ENCODE measurements at regions not wholly inside any gene's neighbourhood (a gene's known extent, or its start where the extent isn't known, plus 50 kb on each side); places are given as distances from the start of the nearest gene placed in this dataset.

- Histone ChIP-seq H3K9me3 (peaks cover 0 to 3% (median 0%) of the 10 kb centered on the region in 4 donors), H3K36me3 (no peaks in the 10 kb centered on the region), H3K4me3 (no peak overlapping the region), H3K27ac (no peak overlapping the region), H3K4me1 (no peaks in the 10 kb centered on the region), H3K27me3 (no peaks in the 10 kb centered on the region)
- intact Hi-C loops (cut with DNase I; ENCODE audit: low total_unique reads): no loop called here
- 84 to 93% (median 89%) methylated on average over 6 of the region's 6 CpGs for WGBS, 5 donors
- TF ChIP-seq POLR2AphosphoS5 (IDR thresholded peaks at IDR 0.05) (no peak), CTCF (IDR thresholded peaks at IDR 0.05) (no peak), POLR2A (IDR thresholded peaks at IDR 0.05) (no peak), EP300 (IDR thresholded peaks at IDR 0.05) (no peak)
- no peak for DNase-seq
Measured at GRCh38 chr1:163604321-163604720, 282.6 kb downstream of the NUF2 start.

GRCh38 chr1:163604896-163605295, 283.1 kb downstream of the NUF2 start:
- Histone ChIP-seq H3K4me3 (no peak overlapping the region), H3K4me1 (no peaks in the 10 kb centered on the region), H3K9me3 (no peaks in the 10 kb centered on the region), H3K27ac (no peak overlapping the region), H3K36me3 (no peaks in the 10 kb centered on the region), H3K27me3 (no peaks in the 10 kb centered on the region)
- no peak for DNase-seq
- intact Hi-C loops (cut with DNase I; ENCODE audit: low total_unique reads): no loop called here
- TF ChIP-seq CTCF (IDR thresholded peaks at IDR 0.05) (no peak), POLR2A (IDR thresholded peaks at IDR 0.05) (no peak), POLR2AphosphoS5 (IDR thresholded peaks at IDR 0.05) (no peak), EP300 (IDR thresholded peaks at IDR 0.05) (no peak)
- WGBS, 5 donors: 72 to 86% (median 83%) methylated on average over 3 of the region's 3 CpGs

- Histone ChIP-seq H3K4me3 (no peak overlapping the region), H3K4me1 (no peaks in the 10 kb centered on the region), H3K27me3 (no peaks in the 10 kb centered on the region), H3K27ac (no peak overlapping the region), H3K36me3 (no peaks in the 10 kb centered on the region), H3K9me3 (no peaks in the 10 kb centered on the region)
- intact Hi-C loops (cut with DNase I; ENCODE audit: low total_unique reads): no loop called here
- DNase-seq: no peak
- WGBS, 5 donors: 88 to 95% (median 91%) methylated on average over 2 of the region's 2 CpGs
- no peak for TF ChIP-seq CTCF (IDR thresholded peaks at IDR 0.05)
- no peak for TF ChIP-seq POLR2A (IDR thresholded peaks at IDR 0.05)
- no peak for TF ChIP-seq EP300 (IDR thresholded peaks at IDR 0.05)
- no peak for TF ChIP-seq POLR2AphosphoS5 (IDR thresholded peaks at IDR 0.05)
Measured at GRCh38 chr1:163608979-163609378, 287.2 kb downstream of the NUF2 start.

GRCh38 chr1:163609858-163610257, 288.1 kb downstream of the NUF2 start:
- intact Hi-C loops (cut with DNase I; ENCODE audit: low total_unique reads): no loop called here
- no peak for DNase-seq
- H3K9me3 ChIP-seq: no peaks in the 10 kb centered on the region
- H3K4me1 ChIP-seq: no peaks in the 10 kb centered on the region
- TF ChIP-seq EP300 (IDR thresholded peaks at IDR 0.05) (no peak), CTCF (IDR thresholded peaks at IDR 0.05) (no peak), POLR2AphosphoS5 (IDR thresholded peaks at IDR 0.05) (no peak), POLR2A (IDR thresholded peaks at IDR 0.05) (no peak)
- WGBS, 5 donors: 58 to 66% (median 62%) methylated on average over 4 of the region's 4 CpGs
- H3K4me3 ChIP-seq: no peak overlapping the region
- H3K27me3 ChIP-seq: no peaks in the 10 kb centered on the region
- H3K36me3 ChIP-seq: no peaks in the 10 kb centered on the region
- H3K27ac ChIP-seq: no peak overlapping the region
